Naive B cell (primary cell): ENCODE measurements at regions not wholly inside any gene's neighbourhood (a gene's known extent, or its start where the extent isn't known, plus 50 kb on each side); places are given as distances from the start of the nearest gene placed in this dataset.

Source experiments
- ATAC-seq, 2 donors: fragments of 150-1000 bp; cut with Tn5 transposase; 2 replicates each; pipeline ENCODE4 v1.10.0; 2021; ENCODE audit warnings: low read depth in 2 of 2, mild to moderate bottlenecking in 2 of 2, moderate library complexity in 2 of 2
- DNase-seq: peaks from one replicate; pipeline ENCODE4 v3.0.0; 2022
- H3K27ac Mint-ChIP-seq, 6 donors: one replicate each; pipeline ENCODE4 v1.8.0; 2020 to 2022; ENCODE audit warnings: mild to moderate bottlenecking in 6 of 6, mixed read lengths in 6 of 6, moderate library complexity in 5 of 6, inconsistent platforms in 2 of 6
- H3K27me3 Mint-ChIP-seq, 3 donors: one replicate each; pipeline ENCODE4 v1.8.0; 2021 to 2022; ENCODE audit warnings: mixed read lengths in 3 of 3, mild to moderate bottlenecking in 1 of 3
- H3K36me3 Mint-ChIP-seq, 2 donors: one replicate each; pipeline ENCODE4 v1.8.0; 2020 to 2022; ENCODE audit warnings: mixed read lengths in 2 of 2, inconsistent platforms in 1 of 2, mild to moderate bottlenecking in 1 of 2
- H3K4me1 Mint-ChIP-seq, 3 donors: one replicate each; pipeline ENCODE4 v1.8.0; 2020 to 2022; ENCODE audit warnings: mixed read lengths in 3 of 3, inconsistent platforms in 1 of 3, mild to moderate bottlenecking in 1 of 3, moderate library complexity in 1 of 3
- H3K4me3 Mint-ChIP-seq, 8 donors: one replicate each; pipeline ENCODE4 v1.8.0; 2020 to 2022; ENCODE audit warnings: mild to moderate bottlenecking in 8 of 8, mixed read lengths in 8 of 8, moderate library complexity in 8 of 8, inconsistent platforms in 2 of 8
- H3K9me3 Mint-ChIP-seq, 7 donors: one replicate each; pipeline ENCODE4 v1.8.0; 2020 to 2022; ENCODE audit warnings: mixed read lengths in 7 of 7, mild to moderate bottlenecking in 5 of 7, inconsistent platforms in 2 of 7, moderate library complexity in 1 of 7

- H3K36me3 Mint-ChIP-seq: no peaks in the 10 kb centered on the region
- H3K27me3 Mint-ChIP-seq: no peaks in the 10 kb centered on the region
- H3K4me3 Mint-ChIP-seq: no peak overlapping the region
- no peaks in the 10 kb centered on the region for H3K4me1 Mint-ChIP-seq
- peaks cover 0 to 3% (median 0%) of the 10 kb centered on the region in 7 donors for H3K9me3 Mint-ChIP-seq
- ATAC-seq: no peak
- no peak overlapping the region for H3K27ac Mint-ChIP-seq
- DNase-seq: no peak
Observed at GRCh38 chr5:116939641-116940040, 365.0 kb upstream of the SEMA6A start.

GRCh38 chr5:116938488-116938887 is 363.9 kb upstream of the SEMA6A start:
- Mint-ChIP-seq H3K27ac (no peak overlapping the region), H3K27me3 (no peaks in the 10 kb centered on the region), H3K36me3 (no peaks in the 10 kb centered on the region), H3K4me3 (no peak overlapping the region), H3K4me1 (no peaks in the 10 kb centered on the region), H3K9me3 (peaks cover 0 to 3% (median 0%) of the 10 kb centered on the region in 7 donors)
- ATAC-seq (no peak), DNase-seq (no peak)

GRCh38 chr5:116935561-116936162 is 361.0 kb upstream of the SEMA6A start:
- H3K27me3 Mint-ChIP-seq: no peaks in the 10 kb centered on the region
- H3K36me3 Mint-ChIP-seq: no peaks in the 10 kb centered on the region
- no peaks in the 10 kb centered on the region for H3K4me1 Mint-ChIP-seq
- no peak overlapping the region for H3K27ac Mint-ChIP-seq
- no peak overlapping the region for H3K4me3 Mint-ChIP-seq
- DNase-seq (no peak), ATAC-seq (no peak)
- peaks cover 0 to 3% (median 0%) of the 10 kb centered on the region in 7 donors for H3K9me3 Mint-ChIP-seq

GRCh38 chr5:116930616-116931015 is 356.0 kb upstream of the SEMA6A start:
- H3K9me3 Mint-ChIP-seq: peaks cover 0 to 4% (median 0%) of the 10 kb centered on the region in 7 donors

GRCh38 chr5:116923344-116923743 is 348.7 kb upstream of the SEMA6A start:
- peaks cover 0 to 6% (median 3%) of the 10 kb centered on the region in 3 donors for H3K27me3 Mint-ChIP-seq
- peaks cover 0 to 4% (median 0%) of the 10 kb centered on the region in 7 donors for H3K9me3 Mint-ChIP-seq
- no peaks in the 10 kb centered on the region for H3K36me3 Mint-ChIP-seq
- no peaks in the 10 kb centered on the region for H3K4me1 Mint-ChIP-seq
- no peak overlapping the region for H3K4me3 Mint-ChIP-seq
- no peak overlapping the region for H3K27ac Mint-ChIP-seq
- ATAC-seq: no peak
- DNase-seq: no peak

More at GRCh38 chr5:116930616-116931015, 356.0 kb upstream of the SEMA6A start:
- DNase-seq (no peak), ATAC-seq (no peak)
- H3K27me3 Mint-ChIP-seq: peaks cover 0 to 6% (median 0%) of the 10 kb centered on the region in 3 donors
- H3K4me1 Mint-ChIP-seq: no peaks in the 10 kb centered on the region
- no peak overlapping the region for H3K27ac Mint-ChIP-seq
- H3K36me3 Mint-ChIP-seq: no peaks in the 10 kb centered on the region
- H3K4me3 Mint-ChIP-seq: no peak overlapping the region

- DNase-seq (no peak), ATAC-seq (no peak)
- Mint-ChIP-seq H3K36me3 (no peaks in the 10 kb centered on the region), H3K4me3 (no peak overlapping the region), H3K4me1 (no peaks in the 10 kb centered on the region), H3K9me3 (peaks cover 0 to 7% (median 1%) of the 10 kb centered on the region in 7 donors), H3K27me3 (peaks cover 0 to 6% (median 3%) of the 10 kb centered on the region in 3 donors), H3K27ac (no peak overlapping the region)
Observed at GRCh38 chr5:116922532-116922931, 347.9 kb upstream of the SEMA6A start.

- Mint-ChIP-seq H3K36me3 (no peaks in the 10 kb centered on the region), H3K27ac (no peak overlapping the region), H3K27me3 (no peaks in the 10 kb centered on the region), H3K9me3 (peaks cover 0 to 5% (median 0%) of the 10 kb centered on the region in 7 donors), H3K4me3 (no peak overlapping the region), H3K4me1 (peaks cover 0 to 4% (median 0%) of the 10 kb centered on the region in 3 donors)
- ATAC-seq (no peak), DNase-seq (no peak)
Observed at GRCh38 chr5:116914869-116915504, 340.4 kb upstream of the SEMA6A start.

- Mint-ChIP-seq H3K9me3 (no peaks in the 10 kb centered on the region), H3K27me3 (no peaks in the 10 kb centered on the region), H3K36me3 (no peaks in the 10 kb centered on the region), H3K27ac (no peak overlapping the region), H3K4me1 (peaks cover 0 to 4% (median 0%) of the 10 kb centered on the region in 3 donors), H3K4me3 (no peak overlapping the region)
- ATAC-seq: no peak
- DNase-seq: no peak
Observed at GRCh38 chr5:116912221-116912620, 337.6 kb upstream of the SEMA6A start.

- ATAC-seq (no peak), DNase-seq (no peak)
- H3K27me3 Mint-ChIP-seq: no peaks in the 10 kb centered on the region
- H3K4me1 Mint-ChIP-seq: peaks cover 0 to 4% (median 0%) of the 10 kb centered on the region in 3 donors
- no peaks in the 10 kb centered on the region for H3K36me3 Mint-ChIP-seq
- H3K9me3 Mint-ChIP-seq: no peaks in the 10 kb centered on the region
- H3K27ac Mint-ChIP-seq: no peak overlapping the region
- no peak overlapping the region for H3K4me3 Mint-ChIP-seq
Observed at GRCh38 chr5:116911074-116911473, 336.5 kb upstream of the SEMA6A start.

- no peak overlapping the region for H3K4me3 Mint-ChIP-seq
Observed at GRCh38 chr5:116908537-116908936, 333.9 kb upstream of the SEMA6A start.

GRCh38 chr5:116905885-116906284 is 331.3 kb upstream of the SEMA6A start:
- Mint-ChIP-seq H3K27me3 (no peaks in the 10 kb centered on the region), H3K27ac (no peak overlapping the region), H3K4me3 (no peak overlapping the region), H3K4me1 (no peaks in the 10 kb centered on the region), H3K9me3 (no peaks in the 10 kb centered on the region), H3K36me3 (no peaks in the 10 kb centered on the region)
- DNase-seq (no peak), ATAC-seq (no peak)

More at GRCh38 chr5:116908537-116908936, 333.9 kb upstream of the SEMA6A start:
- Mint-ChIP-seq H3K27ac (no peak overlapping the region), H3K27me3 (no peaks in the 10 kb centered on the region), H3K36me3 (no peaks in the 10 kb centered on the region), H3K4me1 (peaks cover 0 to 4% (median 0%) of the 10 kb centered on the region in 3 donors), H3K9me3 (no peaks in the 10 kb centered on the region)
- ATAC-seq (no peak), DNase-seq (no peak)

- no peak overlapping the region for H3K4me3 Mint-ChIP-seq
- DNase-seq: no peak
- H3K27ac Mint-ChIP-seq: no peak overlapping the region
- no peaks in the 10 kb centered on the region for H3K36me3 Mint-ChIP-seq
- H3K4me1 Mint-ChIP-seq: no peaks in the 10 kb centered on the region
- H3K9me3 Mint-ChIP-seq: no peaks in the 10 kb centered on the region
- no peaks in the 10 kb centered on the region for H3K27me3 Mint-ChIP-seq
- ATAC-seq: no peak
Observed at GRCh38 chr5:116900793-116901192, 326.2 kb upstream of the SEMA6A start.

- H3K4me1 Mint-ChIP-seq: no peaks in the 10 kb centered on the region
Observed at GRCh38 chr5:116898917-116899316, 324.3 kb upstream of the SEMA6A start.

GRCh38 chr5:116897291-116897690 is 322.7 kb upstream of the SEMA6A start:
- Mint-ChIP-seq H3K4me3 (no peak overlapping the region), H3K27ac (no peak overlapping the region), H3K4me1 (no peaks in the 10 kb centered on the region), H3K27me3 (no peaks in the 10 kb centered on the region), H3K9me3 (no peaks in the 10 kb centered on the region), H3K36me3 (no peaks in the 10 kb centered on the region)
- DNase-seq (no peak), ATAC-seq (no peak)

More at GRCh38 chr5:116898917-116899316, 324.3 kb upstream of the SEMA6A start:
- H3K9me3 Mint-ChIP-seq: no peaks in the 10 kb centered on the region
- ATAC-seq: no peak
- H3K36me3 Mint-ChIP-seq: no peaks in the 10 kb centered on the region
- H3K4me3 Mint-ChIP-seq: no peak overlapping the region
- DNase-seq: no peak
- H3K27ac Mint-ChIP-seq: no peak overlapping the region
- H3K27me3 Mint-ChIP-seq: no peaks in the 10 kb centered on the region
